Naive thymus-derived CD8-positive, alpha-beta T cell (primary cell): ENCODE measurements at regions not wholly inside any gene's neighbourhood (a gene's known extent, or its start where the extent isn't known, plus 50 kb on each side); places are given as distances from the start of the nearest gene placed in this dataset.
"Not testable (repeated sequence)": the region's sequence is repeated elsewhere in the genome, so short reads cannot be mapped to it uniquely, and the experiment has no call there.

Experiments
- ATAC-seq, 2 donors: fragments of 150-1000 bp; cut with Tn5 transposase in 1 of 2; sonication (Bioruptor Pico), chemical (Tn5 transposase) in 1 of 2; 1 replicate in 1 of 2; 2 replicates in 1 of 2; pipeline ENCODE4 v1.10.0; 2021; ENCODE audit warnings: mild to moderate bottlenecking in 2 of 2, moderate library complexity in 2 of 2
- POLR2A ChIA-PET: fragments of 350-600 bp; sonication (Branson Sonifier 250); formaldehyde crosslinking; loops from one replicate; lab custom pipeline; 2021; ENCODE audit warnings: antibody characterized with exemption; lab: Charles Lee
- DNase-seq, 10 donors: peaks; one replicate each; pipeline versions ENCODE4 v3.0.0 to v3.0.0-alpha.2; 2020 to 2022
- H3K27ac Mint-ChIP-seq, 10 donors: one replicate each; pipeline ENCODE4 v1.8.0; 2020 to 2022; ENCODE audit warnings: mild to moderate bottlenecking in 10 of 10, mixed read lengths in 10 of 10, moderate library complexity in 4 of 10, inconsistent platforms in 1 of 10
- H3K27me3 Mint-ChIP-seq, 5 donors: one replicate each; pipeline ENCODE4 v1.8.0; 2021 to 2022; ENCODE audit warnings: mixed read lengths in 5 of 5
- H3K36me3 Mint-ChIP-seq, 3 donors: one replicate each; pipeline ENCODE4 v1.8.0; 2020 to 2022; ENCODE audit warnings: mixed read lengths in 3 of 3, mild to moderate bottlenecking in 2 of 3, inconsistent platforms in 1 of 3
- H3K4me1 Mint-ChIP-seq, 4 donors: one replicate each; pipeline ENCODE4 v1.8.0; 2021 to 2022; ENCODE audit warnings: mixed read lengths in 4 of 4
- H3K4me3 Mint-ChIP-seq, 10 donors: one replicate each; pipeline ENCODE4 v1.8.0; 2020 to 2022; ENCODE audit warnings: mild to moderate bottlenecking in 10 of 10, mixed read lengths in 10 of 10, moderate library complexity in 6 of 10, inconsistent platforms in 1 of 10
- H3K9me3 Mint-ChIP-seq, 9 donors: one replicate each; pipeline ENCODE4 v1.8.0; 2020 to 2022; ENCODE audit warnings: mixed read lengths in 9 of 9, mild to moderate bottlenecking in 3 of 9, inconsistent platforms in 1 of 9, moderate library complexity in 1 of 9

DNA sequence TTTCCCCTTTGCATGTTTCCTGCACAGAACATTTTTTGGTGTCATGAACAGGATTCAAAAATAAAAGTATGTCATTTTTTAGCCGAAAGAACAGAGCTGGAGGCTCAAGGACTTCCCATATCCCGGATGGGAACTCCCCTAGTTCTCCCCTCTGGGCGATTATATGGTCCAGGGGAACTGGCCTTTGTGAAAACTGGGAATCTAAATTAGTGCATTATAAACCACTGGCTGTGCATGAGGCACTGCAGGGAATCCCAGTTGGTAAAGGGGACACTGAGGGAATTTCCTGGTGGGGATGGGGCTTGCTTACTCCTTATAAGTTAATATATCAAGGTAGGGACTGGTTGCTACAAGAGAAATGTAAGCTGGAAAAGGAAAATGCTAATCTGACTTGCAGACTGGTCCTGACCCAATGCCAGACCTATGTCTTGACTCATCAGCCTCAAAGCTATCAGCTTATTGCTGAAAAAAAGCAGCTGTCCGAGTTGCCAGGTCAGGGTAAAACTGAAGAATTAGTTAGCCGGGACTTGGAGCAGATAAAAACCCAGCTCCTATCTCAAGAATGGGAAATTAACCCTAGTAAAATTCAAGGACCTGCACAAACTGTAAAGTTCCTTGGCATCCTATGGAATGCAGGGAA, 122.6 kb downstream of the FCRL5 start:
- DNase-seq: no peak
- no peaks in the 10 kb centered on the region for H3K9me3 Mint-ChIP-seq
- H3K4me1 Mint-ChIP-seq: no peaks in the 10 kb centered on the region

DNA sequence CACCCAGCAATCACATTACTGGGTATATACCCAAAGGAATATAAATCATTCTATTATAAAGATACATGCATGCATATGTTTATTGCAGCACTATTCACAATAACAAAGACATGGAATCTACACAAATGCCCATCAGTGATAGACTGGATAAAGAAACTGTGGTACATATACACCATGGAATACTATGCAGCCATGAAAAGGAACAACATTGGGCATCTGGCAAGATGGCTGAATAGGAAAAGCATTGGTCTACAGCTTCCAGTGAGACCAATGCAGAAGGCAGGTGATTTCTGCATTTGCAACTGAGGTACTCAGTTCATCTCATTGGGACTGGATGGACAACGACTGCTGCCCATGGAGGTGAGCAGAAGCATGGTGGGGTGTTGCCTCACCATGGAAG, 128.6 kb downstream of the FCRL5 start:
- H3K36me3 Mint-ChIP-seq, DNase-seq, H3K9me3 Mint-ChIP-seq, ATAC-seq, H3K4me1 Mint-ChIP-seq, H3K27ac Mint-ChIP-seq, H3K4me3 Mint-ChIP-seq, H3K27me3 Mint-ChIP-seq, POLR2A ChIA-PET: not testable (repeated sequence)

More for the DNA sequence above, 122.6 kb downstream of the FCRL5 start:
- no peak overlapping the region for H3K4me3 Mint-ChIP-seq
- no peak for ATAC-seq
- H3K36me3 Mint-ChIP-seq: no peaks in the 10 kb centered on the region
- POLR2A ChIA-PET: no interaction called here
- H3K27ac Mint-ChIP-seq: no peak overlapping the region
- peaks cover 4 to 16% (median 11%) of the 10 kb centered on the region in 5 donors for H3K27me3 Mint-ChIP-seq

DNA sequence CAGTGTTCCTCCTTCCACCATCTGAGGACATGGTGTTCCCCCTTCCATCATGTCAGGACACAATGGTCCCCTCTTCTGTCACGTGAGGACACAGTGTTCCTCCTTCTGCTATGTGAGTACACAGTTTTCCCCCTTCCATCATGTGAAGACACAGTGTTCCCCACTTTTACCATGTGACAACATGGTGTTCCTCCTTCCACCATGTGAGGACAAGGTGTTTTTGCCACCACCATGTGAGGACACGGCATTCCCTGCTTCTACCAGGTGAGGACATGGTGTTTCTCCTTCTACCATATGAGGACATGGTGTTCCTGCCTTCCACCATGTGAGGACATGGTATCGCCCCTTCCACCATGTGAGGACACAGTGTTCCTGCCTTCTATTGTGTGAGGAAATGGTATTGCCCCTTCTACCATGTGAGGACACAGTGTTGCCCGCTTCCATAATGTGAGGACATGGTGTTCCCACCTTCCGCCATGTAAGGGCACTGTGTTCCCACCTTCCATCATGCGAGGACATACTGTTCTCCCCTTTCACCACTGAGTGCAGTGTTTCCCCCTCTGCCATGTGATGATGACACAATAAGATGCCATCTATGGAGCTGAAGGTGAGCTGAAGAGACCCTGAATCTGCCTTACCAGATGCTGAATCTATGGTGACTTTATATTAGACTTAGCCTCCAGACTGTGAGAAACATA, 132.3 kb downstream of the FCRL5 start:
- no peak for ATAC-seq
- H3K27me3 Mint-ChIP-seq: peaks cover 6 to 35% (median 18%) of the 10 kb centered on the region in 5 donors
- H3K4me3 Mint-ChIP-seq: no peak overlapping the region
- peaks cover 0 to 2% (median 0%) of the 10 kb centered on the region in 4 donors for H3K4me1 Mint-ChIP-seq
- no peaks in the 10 kb centered on the region for H3K9me3 Mint-ChIP-seq
- no peak overlapping the region for H3K27ac Mint-ChIP-seq
- no peaks in the 10 kb centered on the region for H3K36me3 Mint-ChIP-seq
- POLR2A ChIA-PET: no interaction called here
- DNase-seq: no peak

DNA sequence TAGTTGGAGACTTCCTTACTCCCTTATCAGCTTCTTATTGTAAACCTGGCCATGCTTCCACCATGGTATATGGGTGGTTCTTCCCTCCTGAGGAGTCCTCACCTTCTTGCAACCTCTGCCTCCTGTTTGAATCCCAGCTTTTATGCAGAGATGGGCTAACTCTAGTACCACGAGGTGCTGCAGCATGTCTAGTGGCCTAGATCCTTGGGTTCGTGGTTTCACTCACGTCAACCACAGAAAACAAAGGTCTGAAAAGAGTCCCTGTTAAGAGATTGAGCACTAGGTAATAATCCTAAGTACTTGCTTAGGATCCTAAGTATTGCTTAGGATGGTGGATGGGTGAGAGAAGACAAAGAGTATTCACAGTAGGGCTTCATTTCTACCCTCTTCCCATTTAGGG, 133.7 kb downstream of the FCRL5 start:
- peaks cover 6 to 40% (median 19%) of the 10 kb centered on the region in 5 donors for H3K27me3 Mint-ChIP-seq
- ATAC-seq (no peak), DNase-seq (no peak)
- H3K27ac Mint-ChIP-seq: no peak overlapping the region
- H3K9me3 Mint-ChIP-seq: no peaks in the 10 kb centered on the region
- H3K4me3 Mint-ChIP-seq: no peak overlapping the region
- POLR2A ChIA-PET: no interaction called here
- H3K4me1 Mint-ChIP-seq: peaks cover 0 to 2% (median 0%) of the 10 kb centered on the region in 4 donors
- H3K36me3 Mint-ChIP-seq: no peaks in the 10 kb centered on the region

DNA sequence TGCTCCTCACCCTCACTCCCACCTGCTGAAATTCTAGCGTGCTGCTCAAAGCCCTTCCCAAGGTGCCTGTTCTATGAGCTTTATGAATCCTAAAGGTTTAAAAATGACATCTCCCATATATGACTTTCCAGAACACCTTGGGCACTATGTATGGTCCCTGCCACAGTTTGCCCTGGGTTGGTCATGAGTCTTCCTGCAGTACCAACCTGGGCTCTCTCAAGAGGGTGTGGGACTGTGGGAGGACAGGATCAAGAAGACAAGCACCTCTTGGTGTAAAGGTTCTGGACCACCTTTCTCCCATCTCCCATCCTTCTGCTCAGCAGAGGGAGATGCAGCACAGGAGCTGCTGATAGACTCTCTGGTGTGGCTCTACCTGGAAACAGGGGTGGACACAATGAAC, 134.1 kb downstream of the FCRL5 start:
- POLR2A ChIA-PET: no interaction called here
- Mint-ChIP-seq H3K36me3 (no peaks in the 10 kb centered on the region), H3K9me3 (no peaks in the 10 kb centered on the region), H3K27me3 (peaks cover 6 to 40% (median 19%) of the 10 kb centered on the region in 5 donors), H3K4me3 (no peak overlapping the region), H3K4me1 (peaks cover 0 to 2% (median 0%) of the 10 kb centered on the region in 4 donors), H3K27ac (peak overlapping the region in 1 of 10 donors; percentile 83)
- ATAC-seq (no peak), DNase-seq (no peak)

DNA sequence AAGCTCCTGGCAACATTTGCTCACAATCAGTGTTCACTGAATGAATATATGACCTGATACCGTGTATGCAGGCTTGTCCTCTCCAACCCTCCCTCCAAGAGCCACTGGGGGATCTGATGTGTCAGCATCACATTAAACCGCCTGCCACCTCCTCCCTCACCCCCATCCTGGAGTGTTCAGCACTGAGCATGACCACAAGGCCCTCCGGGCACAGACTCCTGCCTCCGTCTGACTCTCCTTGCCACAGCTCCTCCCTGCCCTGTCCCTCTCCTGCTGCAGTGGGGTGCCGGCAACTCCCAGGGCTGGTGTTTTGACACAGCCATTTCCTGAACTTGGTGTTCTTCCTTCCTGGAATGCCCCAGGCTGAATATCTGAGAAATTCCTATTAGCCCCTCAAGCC, 136.7 kb downstream of the FCRL5 start:
- DNase-seq (no peak), ATAC-seq (no peak)
- peaks cover 6 to 40% (median 25%) of the 10 kb centered on the region in 5 donors for H3K27me3 Mint-ChIP-seq
- H3K36me3 Mint-ChIP-seq: no peaks in the 10 kb centered on the region
- no peaks in the 10 kb centered on the region for H3K9me3 Mint-ChIP-seq
- no peak overlapping the region for H3K4me3 Mint-ChIP-seq
- H3K4me1 Mint-ChIP-seq: peaks cover 0 to 2% (median 0%) of the 10 kb centered on the region in 4 donors
- H3K27ac Mint-ChIP-seq: no peak overlapping the region
- POLR2A ChIA-PET: no interaction called here

DNA sequence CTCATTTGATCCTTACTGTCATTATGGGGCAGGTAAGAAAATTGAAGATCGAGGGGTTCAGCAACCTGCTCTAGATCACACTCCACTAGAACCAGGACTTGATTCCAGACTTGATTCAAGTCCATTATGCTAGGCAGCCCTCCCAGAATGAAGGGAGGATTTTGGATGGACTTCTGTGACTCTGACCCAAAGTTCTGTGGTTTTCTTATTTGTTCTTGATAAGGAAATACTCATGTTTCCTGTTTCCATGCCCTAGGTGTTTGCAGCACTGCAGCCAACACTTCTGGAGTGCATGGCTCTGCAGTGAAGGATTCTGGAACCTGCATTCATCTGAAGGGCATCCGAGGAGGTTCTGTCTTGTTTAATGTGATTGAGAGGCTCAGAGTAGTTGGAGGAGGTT, 140.0 kb downstream of the FCRL5 start:
- ATAC-seq: no peak
- Mint-ChIP-seq H3K4me3 (no peak overlapping the region), H3K27ac (no peak overlapping the region), H3K4me1 (peaks cover 0 to 2% (median 0%) of the 10 kb centered on the region in 4 donors), H3K9me3 (no peaks in the 10 kb centered on the region), H3K27me3 (peaks cover 4 to 28% (median 10%) of the 10 kb centered on the region in 5 donors), H3K36me3 (no peaks in the 10 kb centered on the region)
- DNase-seq: no peak
- POLR2A ChIA-PET: no interaction called here

DNA sequence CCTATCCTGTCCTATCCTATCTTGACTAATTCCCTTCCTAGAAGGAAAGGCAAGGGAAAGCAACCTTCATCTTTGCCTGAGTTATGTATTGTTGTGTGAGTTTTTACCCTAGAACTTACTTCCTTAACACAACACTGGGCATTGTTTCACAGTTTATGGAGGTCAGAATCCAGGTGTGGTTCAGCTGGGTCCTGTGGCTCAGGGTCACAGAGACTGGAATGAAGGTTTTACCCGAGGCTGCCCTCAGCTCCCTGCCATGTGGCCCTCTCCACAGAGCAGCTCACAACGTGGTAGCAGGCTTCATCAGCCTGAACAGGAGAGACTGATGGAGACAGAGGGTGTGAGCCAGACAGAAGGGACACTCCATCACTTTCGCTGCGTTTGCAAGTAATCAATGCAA, 140.5 kb downstream of the FCRL5 start:
- H3K4me1 Mint-ChIP-seq: peaks cover 0 to 2% (median 0%) of the 10 kb centered on the region in 4 donors
- no peak for DNase-seq
- H3K27ac Mint-ChIP-seq: no peak overlapping the region
- no peak for ATAC-seq
- no peaks in the 10 kb centered on the region for H3K36me3 Mint-ChIP-seq
- peaks cover 4 to 26% (median 7%) of the 10 kb centered on the region in 5 donors for H3K27me3 Mint-ChIP-seq
- POLR2A ChIA-PET: no interaction called here
- no peaks in the 10 kb centered on the region for H3K9me3 Mint-ChIP-seq
- no peak overlapping the region for H3K4me3 Mint-ChIP-seq

DNA sequence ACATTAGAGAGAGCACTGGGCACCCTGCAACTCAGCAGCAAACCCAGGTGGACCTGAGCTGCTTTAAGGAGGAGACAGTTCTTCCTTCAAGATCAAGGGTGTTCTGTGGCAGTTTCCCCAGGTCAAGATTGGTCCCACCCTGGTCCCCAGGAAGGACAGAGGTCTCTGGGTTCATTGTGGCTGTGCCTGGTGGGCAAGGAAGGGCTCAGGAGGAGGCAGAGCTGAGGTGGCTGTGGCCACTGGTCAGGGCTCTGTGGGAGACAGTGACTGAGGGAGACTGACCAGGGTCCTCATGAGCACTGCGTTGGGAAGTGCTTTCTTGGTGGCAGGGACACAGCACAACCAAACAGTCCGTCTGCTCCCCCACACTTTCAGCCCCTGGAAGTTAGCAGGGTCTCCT, 141.3 kb downstream of the FCRL5 start:
- Mint-ChIP-seq H3K4me3 (no peak overlapping the region), H3K27ac (no peak overlapping the region), H3K36me3 (no peaks in the 10 kb centered on the region), H3K4me1 (peaks cover 0 to 2% (median 0%) of the 10 kb centered on the region in 4 donors), H3K9me3 (no peaks in the 10 kb centered on the region), H3K27me3 (peaks cover under 1 to 21% (median 4%) of the 10 kb centered on the region in 5 donors)
- POLR2A ChIA-PET: no interaction called here
- DNase-seq (no peak), ATAC-seq (no peak)

DNA sequence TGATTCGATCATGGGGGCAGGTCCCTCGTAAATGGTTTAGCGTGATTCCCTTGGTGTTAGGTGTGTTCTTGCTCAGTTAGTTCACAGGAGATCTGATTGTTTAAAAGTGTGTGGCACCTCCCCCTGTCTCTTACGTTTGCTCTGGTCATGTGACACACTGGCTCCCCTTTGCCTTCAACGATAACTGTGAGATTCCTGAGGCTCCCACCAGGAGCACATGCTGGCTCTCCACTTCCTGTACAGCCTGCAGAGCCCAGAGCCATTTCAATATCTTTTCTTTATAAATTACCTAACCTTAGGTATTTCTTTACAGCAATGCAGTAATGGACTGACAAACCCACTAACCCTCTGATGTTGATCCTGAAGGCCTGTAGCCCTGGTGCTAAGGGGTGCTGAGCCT, 141.9 kb downstream of the FCRL5 start:
- Mint-ChIP-seq H3K4me1 (peaks cover 0 to 2% (median 0%) of the 10 kb centered on the region in 4 donors), H3K27ac (peak overlapping the region in 1 of 10 donors; percentile 11), H3K36me3 (no peaks in the 10 kb centered on the region), H3K27me3 (peaks cover 0 to 16% (median 4%) of the 10 kb centered on the region in 5 donors), H3K9me3 (no peaks in the 10 kb centered on the region), H3K4me3 (no peak overlapping the region)
- POLR2A ChIA-PET: no interaction called here
- ATAC-seq (no peak), DNase-seq (no peak)

DNA sequence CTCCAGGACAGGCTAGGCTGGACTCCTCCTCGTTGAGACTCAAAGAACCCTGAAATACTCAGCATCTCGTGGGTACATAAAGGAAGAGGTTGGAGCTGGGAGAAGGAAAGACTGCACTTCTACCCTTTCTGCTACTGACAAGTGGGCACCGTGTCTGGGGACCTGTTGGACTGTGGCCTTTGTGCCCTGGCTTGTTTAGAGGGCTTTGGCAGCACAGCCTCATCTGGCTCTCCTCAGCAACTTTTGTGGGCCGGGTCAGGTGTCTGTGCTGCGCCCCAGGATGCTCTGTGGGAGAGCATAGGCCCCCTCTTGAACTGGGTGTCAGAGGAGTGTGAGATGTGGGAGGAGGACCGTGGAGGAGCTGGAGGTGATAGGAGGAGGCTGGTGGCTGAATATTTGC, 142.4 kb downstream of the FCRL5 start:
- H3K27me3 Mint-ChIP-seq: peaks cover 0 to 12% (median 2%) of the 10 kb centered on the region in 5 donors
- H3K4me1 Mint-ChIP-seq: peaks cover 0 to 2% (median 0%) of the 10 kb centered on the region in 4 donors
- no peak for ATAC-seq
- H3K4me3 Mint-ChIP-seq: no peak overlapping the region
- H3K27ac Mint-ChIP-seq: no peak overlapping the region
- no peak for DNase-seq
- POLR2A ChIA-PET: no interaction called here
- no peaks in the 10 kb centered on the region for H3K9me3 Mint-ChIP-seq
- H3K36me3 Mint-ChIP-seq: no peaks in the 10 kb centered on the region

DNA sequence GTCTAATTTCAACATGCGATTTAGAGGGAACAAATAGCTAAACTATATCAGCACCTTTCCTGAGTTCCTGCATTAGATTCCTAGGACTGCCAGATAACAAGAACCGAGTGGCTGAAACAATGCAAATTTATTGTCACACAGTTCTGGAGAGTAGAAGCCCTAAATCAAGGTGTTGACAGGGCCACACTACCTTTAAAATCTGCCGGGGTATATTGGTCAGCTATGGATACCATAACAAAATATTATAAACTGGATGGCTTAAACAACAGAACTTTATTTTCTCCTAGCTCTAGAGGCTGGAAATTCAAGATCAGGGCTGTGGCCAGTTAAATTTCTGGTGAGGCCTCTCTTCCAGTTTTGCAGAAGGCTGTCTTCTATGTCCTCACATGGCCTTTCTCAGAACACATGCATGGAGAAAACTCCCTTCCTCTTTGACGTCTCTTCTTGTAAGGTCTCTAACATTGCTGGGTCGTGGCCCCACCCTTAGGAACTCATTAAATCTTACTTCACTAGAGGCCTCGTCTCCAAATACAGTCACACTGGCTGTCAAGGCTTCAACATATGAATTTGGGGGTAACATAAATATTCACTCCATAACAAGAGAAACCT, 144.3 kb downstream of the FCRL5 start:
- POLR2A ChIA-PET: no interaction called here
- no peaks in the 10 kb centered on the region for H3K36me3 Mint-ChIP-seq
- DNase-seq: no peak
- no peak for ATAC-seq
- H3K4me1 Mint-ChIP-seq: peaks cover 0 to 19% (median 0%) of the 10 kb centered on the region in 4 donors
- no peak overlapping the region for H3K4me3 Mint-ChIP-seq
- no peaks in the 10 kb centered on the region for H3K9me3 Mint-ChIP-seq
- no peak overlapping the region for H3K27ac Mint-ChIP-seq
- peaks cover 2 to 20% (median 5%) of the 10 kb centered on the region in 5 donors for H3K27me3 Mint-ChIP-seq

DNA sequence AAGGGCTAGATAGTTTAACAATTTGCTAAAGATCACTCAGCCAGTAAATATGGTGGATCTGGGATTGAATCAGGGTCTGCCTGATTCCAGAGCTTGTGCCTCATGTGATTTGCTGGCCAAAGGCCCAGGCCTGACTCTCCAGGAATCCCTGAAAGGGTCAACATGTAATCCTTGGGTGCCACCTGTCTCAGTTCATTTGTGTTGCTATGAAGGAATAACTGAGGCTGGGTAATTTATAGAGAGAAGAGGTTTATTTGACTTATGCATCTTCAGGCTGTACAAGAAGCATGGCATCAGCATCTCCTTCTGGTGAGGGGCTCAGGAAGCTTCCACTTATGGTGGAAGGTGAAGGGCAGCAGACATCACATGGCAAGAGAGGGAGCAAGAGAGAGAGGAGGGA, 144.9 kb downstream of the FCRL5 start:
- Mint-ChIP-seq H3K4me3 (no peak overlapping the region), H3K27me3 (peaks cover 2 to 21% (median 8%) of the 10 kb centered on the region in 5 donors), H3K36me3 (no peaks in the 10 kb centered on the region), H3K27ac (no peak overlapping the region), H3K9me3 (no peaks in the 10 kb centered on the region), H3K4me1 (peaks cover 0 to 25% (median 0%) of the 10 kb centered on the region in 4 donors)
- no peak for ATAC-seq
- POLR2A ChIA-PET: no interaction called here
- DNase-seq: no peak
